ENCODE measurements at regions not wholly inside any gene's neighbourhood (a gene's known extent, or its start where the extent isn't known, plus 50 kb on each side); places are given as distances from the start of the nearest gene placed in this dataset.

DNA sequence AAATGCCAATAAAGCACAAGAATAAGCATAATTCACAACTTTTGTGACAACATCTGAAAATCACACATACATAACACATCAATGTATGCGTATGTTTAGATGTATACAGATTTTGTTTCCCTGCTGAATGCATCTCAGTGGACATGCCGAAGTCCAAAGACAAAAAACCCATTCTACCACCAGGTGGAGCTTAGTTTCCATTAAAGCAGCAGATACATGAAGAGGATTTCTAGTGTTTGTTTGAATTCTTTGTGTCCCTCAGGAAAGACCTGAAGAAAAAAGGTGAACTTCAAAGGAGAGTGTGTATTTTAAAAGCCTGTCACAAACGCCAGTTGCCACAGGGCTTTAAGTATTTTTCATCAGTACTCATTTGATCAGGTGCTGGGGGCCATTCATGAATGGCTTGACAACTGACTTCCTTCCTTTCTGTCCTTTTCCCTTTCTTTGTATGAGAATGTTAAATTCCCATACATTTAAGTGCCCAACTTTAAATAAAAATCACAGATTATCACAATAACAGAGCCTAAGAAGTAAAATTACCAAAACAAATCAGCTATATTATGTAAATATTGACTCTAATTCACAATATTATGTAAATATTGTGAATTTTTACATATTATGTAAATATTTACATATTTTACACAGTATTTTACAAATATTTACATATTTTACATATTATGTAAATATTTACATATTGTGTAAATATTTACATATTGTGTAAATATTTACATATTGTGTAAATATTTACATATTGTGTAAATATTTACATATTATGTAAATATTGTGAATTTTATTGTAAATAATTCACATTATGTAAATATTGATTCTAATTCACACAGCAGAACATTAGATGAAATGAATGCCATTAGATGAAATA is 343.0 kb downstream of the CRPPA start:
- no peak overlapping the region for H3K4me3 ChIP-seq (ENCODE audit: low read depth, low read length)
- DNase-seq (ENCODE audit: low read depth) = peak; percentile 68
- TF ChIP-seq MYC (IDR thresholded peaks at IDR 0.05; ENCODE audit: low read depth, low read length) = 0 out of 2 replicates have a peak, but pooled peaks have one; percentile 14
- TF ChIP-seq, protein P1, sequence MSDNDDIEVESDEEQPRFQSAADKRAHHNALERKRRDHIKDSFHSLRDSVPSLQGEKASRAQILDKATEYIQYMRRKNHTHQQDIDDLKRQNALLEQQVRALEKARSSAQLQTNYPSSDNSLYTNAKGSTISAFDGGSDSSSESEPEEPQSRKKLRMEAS (IDR thresholded peaks at IDR 0.05; ENCODE audit: low read depth, low read length) = no peak; the same call in 1 of the 2 replicates
- TF ChIP-seq POLR2A (IDR thresholded peaks at IDR 0.05; ENCODE audit: extremely low read depth, insufficient read length) = no peak
- TF ChIP-seq CTCF (IDR thresholded peaks at IDR 0.05; ENCODE audit: low read depth, low read length) = peak; percentile 64

DNA sequence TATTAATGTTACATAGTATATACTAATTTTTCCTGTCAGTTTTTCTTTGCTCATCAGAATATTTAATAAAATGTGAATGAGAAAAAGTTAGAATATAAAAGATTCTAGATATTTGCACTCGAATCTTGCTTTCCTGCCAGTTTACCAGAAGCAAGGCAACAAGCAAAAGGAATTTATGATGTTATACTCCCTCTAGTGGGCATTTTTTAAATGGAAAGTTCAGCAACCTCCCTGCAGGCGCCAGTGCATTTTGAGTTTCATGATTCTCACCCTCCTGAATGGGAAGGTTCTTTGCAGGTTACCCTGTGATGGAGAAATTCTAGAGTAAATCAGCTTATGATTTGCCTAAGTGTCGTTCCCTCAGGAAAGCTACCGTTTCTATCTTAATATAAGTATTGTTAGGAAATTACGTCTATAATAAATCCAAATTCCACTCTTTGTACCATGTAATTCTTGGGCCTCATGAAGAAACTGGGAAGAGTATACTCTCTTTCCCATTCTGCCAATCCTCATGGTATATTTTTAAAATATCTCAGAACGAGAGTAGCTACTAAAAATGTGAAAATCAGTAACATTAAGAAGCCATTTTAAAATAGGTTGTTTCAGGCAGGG is 350.0 kb downstream of the CRPPA start:
- H3K4me3 ChIP-seq (ENCODE audit: low read depth, low read length) = no peak overlapping the region
- peak; percentile 68 for DNase-seq (ENCODE audit: low read depth)
- TF ChIP-seq POLR2A (IDR thresholded peaks at IDR 0.05; ENCODE audit: extremely low read depth, insufficient read length) (no peak), CTCF (IDR thresholded peaks at IDR 0.05; ENCODE audit: low read depth, low read length) (peak; percentile 43)

DNA sequence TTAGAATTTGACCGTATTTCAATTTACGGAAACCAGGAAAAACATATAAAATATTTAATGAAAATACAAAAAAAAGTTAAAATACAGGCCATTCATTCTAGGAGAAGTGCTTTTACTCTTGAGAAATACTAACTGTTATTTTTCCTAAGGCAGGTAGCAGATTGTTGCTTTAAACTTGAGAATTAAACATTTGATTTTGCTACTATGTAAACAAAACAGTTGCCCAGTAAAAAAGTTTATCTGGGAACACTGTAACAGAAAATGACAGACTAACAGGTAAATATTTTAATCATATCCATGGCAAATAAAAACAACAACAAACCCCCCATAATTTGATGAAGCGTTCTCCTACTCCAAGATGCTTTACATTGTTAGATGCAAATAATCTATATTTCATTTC is 350.5 kb downstream of the CRPPA start:
- TF ChIP-seq POLR2A (IDR thresholded peaks at IDR 0.05; ENCODE audit: extremely low read depth, insufficient read length) (no peak), CTCF (IDR thresholded peaks at IDR 0.05; ENCODE audit: low read depth, low read length) (no peak), MYC (IDR thresholded peaks at IDR 0.05; ENCODE audit: low read depth, low read length) (no peak)
- TF ChIP-seq, protein P1 (IDR thresholded peaks at IDR 0.05; ENCODE audit: low read depth, low read length) = no peak
- no peak for DNase-seq (ENCODE audit: low read depth)
- H3K4me3 ChIP-seq (ENCODE audit: low read depth, low read length) = no peak overlapping the region

- no peak overlapping the region for H3K4me3 ChIP-seq (ENCODE audit: low read depth, low read length)
Measured at GRCh38 chr7:16069998-16070397, 351.3 kb downstream of the CRPPA start.

GRCh38 chr7:16068183-16068582 is 353.2 kb downstream of the CRPPA start:
- DNase-seq (ENCODE audit: low read depth) = no peak
- H3K4me3 ChIP-seq (ENCODE audit: low read depth, low read length) = no peak overlapping the region
- TF ChIP-seq CTCF (IDR thresholded peaks at IDR 0.05; ENCODE audit: low read depth, low read length) (no peak), POLR2A (IDR thresholded peaks at IDR 0.05; ENCODE audit: extremely low read depth, insufficient read length) (no peak), MYC (IDR thresholded peaks at IDR 0.05; ENCODE audit: low read depth, low read length) (no peak)
- TF ChIP-seq, protein P1 (IDR thresholded peaks at IDR 0.05; ENCODE audit: low read depth, low read length) = no peak

More at GRCh38 chr7:16069998-16070397, 351.3 kb downstream of the CRPPA start:
- DNase-seq (ENCODE audit: low read depth) = no peak
- TF ChIP-seq POLR2A (IDR thresholded peaks at IDR 0.05; ENCODE audit: extremely low read depth, insufficient read length) (no peak), MYC (IDR thresholded peaks at IDR 0.05; ENCODE audit: low read depth, low read length) (no peak), CTCF (IDR thresholded peaks at IDR 0.05; ENCODE audit: low read depth, low read length) (no peak)
- TF ChIP-seq, protein P1 (IDR thresholded peaks at IDR 0.05; ENCODE audit: low read depth, low read length) = no peak

All from NB4 (cell line).